Hematopoietic multipotent progenitor cell (in vitro differentiated cells): ENCODE measurements at regions not wholly inside any gene's neighbourhood (a gene's known extent, or its start where the extent isn't known, plus 50 kb on each side); places are given as distances from the start of the nearest gene placed in this dataset.
"Not testable (repeated sequence)": the region's sequence is repeated elsewhere in the genome, so short reads cannot be mapped to it uniquely, and the experiment has no call there.

Source experiments
- DNase-seq, 3 donors: peaks; one replicate each; pipeline ENCODE4 v3.0.0-alpha.2; 2011 to 2015; ENCODE audit warnings: low read depth in 2 of 3, low spot score in 2 of 3

GRCh38 chr4:40681600-40681999 is 51.9 kb upstream of the RBM47 start:
- no peak for DNase-seq

GRCh38 chr4:40682290-40683101 is 52.8 kb upstream of the RBM47 start:
- peak in 1 of 3 donors; percentile 43 for DNase-seq

- peak in 1 of 3 donors; percentile 50 for DNase-seq
These were observed 54.0 kb upstream of the RBM47 start for GRCh38 chr4:40683536-40684145.

- DNase-seq: no peak
These were observed 54.7 kb upstream of the RBM47 start for GRCh38 chr4:40684404-40684803.

GRCh38 chr4:40685300-40685699 is 55.6 kb upstream of the RBM47 start:
- no peak for DNase-seq

GRCh38 chr4:40686081-40686913 is 56.6 kb upstream of the RBM47 start:
- DNase-seq: no peak

GRCh38 chr4:40687676-40688389 is 58.2 kb upstream of the RBM47 start:
- no peak for DNase-seq

GRCh38 chr4:40688446-40689095 is 58.9 kb upstream of the RBM47 start:
- DNase-seq: no peak

GRCh38 chr4:40693946-40694345 is 55.8 kb upstream of the NSUN7 start:
- DNase-seq: no peak

GRCh38 chr4:40697476-40697875 is 52.3 kb upstream of the NSUN7 start:
- not testable (repeated sequence) for DNase-seq

- DNase-seq: no peak
These were observed 51.0 kb upstream of the NSUN7 start for GRCh38 chr4:40698733-40699132.

GRCh38 chr4:40699648-40700047 is 50.1 kb upstream of the NSUN7 start:
- DNase-seq: no peak
